GM12875 (cell line): ENCODE measurements at regions not wholly inside any gene's neighbourhood (a gene's known extent, or its start where the extent isn't known, plus 50 kb on each side); places are given as distances from the start of the nearest gene placed in this dataset.

Experiments used
- H3K4me3 ChIP-seq: one replicate; pipeline ENCODE4 v1.5.1; 2011; ENCODE audit warnings: low read depth, low read length, control low read depth
- TF ChIP-seq, protein P1 (sequence below): IDR thresholded peaks from 2 replicates; pipeline ENCODE4 v1.5.1; 2011; ENCODE audit warnings: low read depth, mild to moderate bottlenecking, control low read depth, inconsistent platforms, low read length, moderate library complexity, borderline replicate concordance; ENCODE audit not compliant: insufficient read depth

DNA sequence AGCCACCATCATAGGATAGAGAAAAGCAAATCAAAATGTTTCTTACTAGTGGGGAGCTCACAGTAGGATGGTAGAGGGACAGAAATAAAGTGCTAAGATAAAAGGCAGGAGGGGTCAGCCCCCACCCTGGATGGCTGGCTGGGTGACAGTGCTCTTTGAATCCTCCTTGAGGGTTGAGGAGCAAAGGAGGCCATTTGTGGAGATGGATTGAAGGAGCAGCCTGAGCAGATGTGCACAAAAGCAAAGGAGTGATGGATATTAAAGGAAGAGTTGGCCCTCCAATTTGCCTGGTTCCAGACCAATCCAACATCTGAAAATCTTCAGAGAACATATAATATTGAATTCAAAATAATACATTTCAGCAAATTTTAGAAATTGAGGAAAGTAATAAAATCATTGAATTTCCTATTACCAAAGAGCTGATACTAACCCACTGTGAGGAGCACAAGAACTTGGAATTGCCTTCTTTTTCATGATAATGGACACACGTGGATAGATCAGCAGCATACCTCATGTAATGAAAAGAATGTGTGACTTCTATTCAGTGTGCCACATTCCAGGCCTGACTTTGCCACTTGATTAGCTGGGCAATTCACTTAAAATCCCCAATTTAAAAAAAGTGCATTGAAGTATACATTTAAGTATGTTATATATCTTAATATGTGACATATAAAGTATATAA, 287.0 kb downstream of the FAT3 start:
- H3K4me3 ChIP-seq = no peak overlapping the region
- TF ChIP-seq, protein P1, sequence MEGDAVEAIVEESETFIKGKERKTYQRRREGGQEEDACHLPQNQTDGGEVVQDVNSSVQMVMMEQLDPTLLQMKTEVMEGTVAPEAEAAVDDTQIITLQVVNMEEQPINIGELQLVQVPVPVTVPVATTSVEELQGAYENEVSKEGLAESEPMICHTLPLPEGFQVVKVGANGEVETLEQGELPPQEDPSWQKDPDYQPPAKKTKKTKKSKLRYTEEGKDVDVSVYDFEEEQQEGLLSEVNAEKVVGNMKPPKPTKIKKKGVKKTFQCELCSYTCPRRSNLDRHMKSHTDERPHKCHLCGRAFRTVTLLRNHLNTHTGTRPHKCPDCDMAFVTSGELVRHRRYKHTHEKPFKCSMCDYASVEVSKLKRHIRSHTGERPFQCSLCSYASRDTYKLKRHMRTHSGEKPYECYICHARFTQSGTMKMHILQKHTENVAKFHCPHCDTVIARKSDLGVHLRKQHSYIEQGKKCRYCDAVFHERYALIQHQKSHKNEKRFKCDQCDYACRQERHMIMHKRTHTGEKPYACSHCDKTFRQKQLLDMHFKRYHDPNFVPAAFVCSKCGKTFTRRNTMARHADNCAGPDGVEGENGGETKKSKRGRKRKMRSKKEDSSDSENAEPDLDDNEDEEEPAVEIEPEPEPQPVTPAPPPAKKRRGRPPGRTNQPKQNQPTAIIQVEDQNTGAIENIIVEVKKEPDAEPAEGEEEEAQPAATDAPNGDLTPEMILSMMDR = no peak

DNA sequence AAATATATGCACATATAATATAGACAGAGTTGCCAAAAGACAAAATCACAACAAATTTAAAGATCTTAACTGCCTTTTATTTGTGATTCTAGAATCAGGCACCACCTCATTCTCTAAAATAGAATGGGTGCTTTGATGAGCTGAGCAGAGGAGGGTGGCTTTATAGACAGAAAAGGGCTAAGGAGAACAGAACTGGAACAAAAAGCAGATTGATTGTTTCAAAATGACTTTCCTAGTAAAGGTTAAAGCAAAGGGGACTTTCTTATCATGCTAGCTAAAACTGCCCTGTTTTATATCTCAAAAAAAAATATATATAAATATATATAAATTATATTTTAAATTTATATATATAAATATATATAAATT, 287.6 kb downstream of the FAT3 start:
- H3K4me3 ChIP-seq = no peak overlapping the region
- TF ChIP-seq, protein P1 = no peak

DNA sequence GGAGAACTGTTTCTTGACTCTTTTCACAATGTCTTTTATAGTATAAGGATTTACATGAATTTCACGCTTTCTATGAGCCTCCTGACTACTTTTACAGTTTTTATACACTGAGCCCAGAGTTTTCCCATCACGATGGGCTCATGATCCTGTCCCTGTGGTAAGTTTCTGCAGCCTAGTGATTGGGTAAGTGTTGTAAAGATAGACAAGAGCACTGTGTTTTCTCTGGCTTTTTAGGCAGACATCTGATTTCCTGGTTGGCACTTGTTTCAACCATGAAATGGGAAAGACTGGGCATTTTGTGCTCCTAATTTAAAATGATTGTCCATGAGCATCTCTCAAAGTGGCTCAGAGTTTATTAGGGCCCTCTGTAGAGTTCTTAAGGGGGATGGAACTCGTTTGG, 299.0 kb downstream of the FAT3 start:
- H3K4me3 ChIP-seq = no peak overlapping the region
- TF ChIP-seq, protein P1 = no peak

DNA sequence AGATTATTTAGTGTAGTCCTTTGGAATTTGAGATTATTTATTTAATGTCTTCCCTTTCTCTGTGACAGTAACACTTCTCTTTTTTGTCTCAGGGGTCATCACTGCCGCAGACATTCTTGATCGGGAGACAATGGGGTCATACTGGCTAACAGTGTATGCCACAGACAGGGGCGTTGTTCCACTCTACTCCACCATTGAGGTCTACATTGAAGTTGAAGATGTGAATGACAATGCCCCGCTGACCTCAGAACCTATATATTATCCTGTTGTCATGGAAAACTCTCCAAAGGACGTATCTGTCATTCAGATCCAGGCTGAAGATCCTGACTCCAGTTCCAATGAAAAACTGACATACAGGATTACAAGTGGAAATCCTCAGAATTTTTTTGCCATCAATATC, 299.9 kb downstream of the FAT3 start:
- TF ChIP-seq, protein P1 = no peak
- no peak overlapping the region for H3K4me3 ChIP-seq

GRCh38 chr11:92527467-92527866, 302.8 kb downstream of the FAT3 start:
- H3K4me3 ChIP-seq = no peak overlapping the region
- TF ChIP-seq, protein P1 = no peak

GRCh38 chr11:92528001-92528400, 303.4 kb downstream of the FAT3 start:
- TF ChIP-seq, protein P1 = no peak
- H3K4me3 ChIP-seq = no peak overlapping the region

GRCh38 chr11:92531065-92531739, 306.6 kb downstream of the FAT3 start:
- TF ChIP-seq, protein P1 = no peak
- no peak overlapping the region for H3K4me3 ChIP-seq
